Skin of body (tissue), 1 donor: ENCODE measurements at regions not wholly inside any gene's neighbourhood (a gene's known extent, or its start where the extent isn't known, plus 50 kb on each side); places are given as distances from the start of the nearest gene placed in this dataset.
"Not testable (repeated sequence)": the region's sequence is repeated elsewhere in the genome, so short reads cannot be mapped to it uniquely, and the experiment has no call there.

Source experiments
- DNase-seq: peaks from one replicate; lab custom pipeline; 2025; lab: John Stamatoyannopoulos, UW

GRCh38 chr7:24130631-24131030 lies 153.4 kb upstream of the NPY start:
- no peak for DNase-seq

DNA sequence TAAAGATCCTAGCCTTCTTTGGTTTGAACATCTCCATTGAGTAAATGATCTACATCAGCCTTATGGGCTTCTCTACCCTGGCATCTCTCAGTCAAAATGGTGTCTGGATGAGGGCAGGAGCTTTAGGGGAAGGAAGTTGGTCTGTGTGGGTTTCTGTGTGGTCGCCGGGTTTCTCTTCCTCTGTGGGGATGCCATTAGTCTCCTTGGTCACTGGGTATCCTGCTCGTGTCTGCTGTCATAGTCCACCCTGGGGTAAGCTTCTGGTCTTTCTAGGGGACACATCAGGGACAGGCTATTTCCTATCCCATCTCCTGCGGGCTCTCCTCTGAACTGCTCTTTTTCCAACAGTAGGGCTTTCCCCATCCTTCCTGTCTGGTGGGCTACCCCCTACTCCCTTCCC lies 150.3 kb upstream of the NPY start:
- no peak for DNase-seq

- no peak for DNase-seq
These were observed 149.5 kb upstream of the NPY start for GRCh38 chr7:24134535-24134934.

DNA sequence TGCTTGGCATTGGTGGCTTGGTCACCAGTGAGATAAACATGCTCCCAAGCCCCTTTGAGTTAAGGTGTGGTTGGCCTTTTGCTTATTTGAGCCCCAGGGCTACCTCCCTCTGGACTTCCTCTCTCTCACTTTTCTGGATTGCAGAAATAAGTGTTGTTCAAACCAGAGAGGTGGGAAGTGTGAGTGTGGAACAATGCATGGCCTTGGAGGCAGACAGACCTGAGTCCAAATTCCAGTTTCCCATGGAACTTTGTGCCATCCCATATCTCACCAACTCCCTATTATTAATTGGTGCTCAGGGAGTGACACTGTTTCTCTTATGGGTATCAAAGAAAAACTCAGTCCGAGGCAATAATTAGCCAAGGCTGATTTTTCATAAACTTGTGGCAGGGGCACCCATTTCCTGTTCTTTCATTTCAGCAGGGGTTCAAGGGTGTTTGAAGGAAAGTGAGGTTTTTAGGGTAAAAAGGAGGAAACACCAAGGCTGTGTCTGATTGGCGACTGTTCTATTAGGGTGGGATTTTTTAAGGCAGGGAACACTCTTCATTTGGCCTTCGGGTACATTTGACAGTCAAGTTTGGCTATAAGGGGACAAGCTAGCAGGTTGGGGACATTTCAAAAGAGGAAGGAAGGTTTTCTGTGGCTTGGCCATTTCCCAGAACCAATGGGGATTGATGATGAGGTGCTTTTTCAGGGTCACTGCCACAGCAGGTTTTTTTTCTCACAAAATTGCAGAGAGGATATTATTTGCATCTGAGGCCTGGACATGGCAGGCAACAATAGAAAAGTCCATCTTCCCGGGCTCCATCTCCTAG lies 148.8 kb upstream of the NPY start:
- no peak for DNase-seq

GRCh38 chr7:24137338-24137737 lies 146.7 kb upstream of the NPY start:
- no peak for DNase-seq

DNA sequence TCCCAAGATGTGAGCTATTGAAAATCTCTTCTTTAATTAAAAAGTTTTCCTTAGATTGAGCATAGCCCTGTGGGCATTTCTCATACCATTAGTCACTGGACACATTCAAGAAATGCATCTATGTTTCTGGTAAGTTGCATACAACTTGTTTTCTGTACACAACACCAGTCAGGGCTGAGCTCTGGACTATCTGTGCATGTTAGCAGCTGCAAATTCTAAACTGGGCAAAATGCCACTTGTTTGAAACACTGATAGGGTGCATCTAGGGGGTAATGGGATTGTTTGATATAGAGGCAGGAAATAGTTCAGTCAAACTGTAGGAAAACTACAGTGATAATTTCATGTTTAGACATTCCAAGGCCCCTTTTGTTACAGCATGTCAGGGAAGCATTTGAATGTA lies 145.6 kb upstream of the NPY start:
- DNase-seq = no peak

DNA sequence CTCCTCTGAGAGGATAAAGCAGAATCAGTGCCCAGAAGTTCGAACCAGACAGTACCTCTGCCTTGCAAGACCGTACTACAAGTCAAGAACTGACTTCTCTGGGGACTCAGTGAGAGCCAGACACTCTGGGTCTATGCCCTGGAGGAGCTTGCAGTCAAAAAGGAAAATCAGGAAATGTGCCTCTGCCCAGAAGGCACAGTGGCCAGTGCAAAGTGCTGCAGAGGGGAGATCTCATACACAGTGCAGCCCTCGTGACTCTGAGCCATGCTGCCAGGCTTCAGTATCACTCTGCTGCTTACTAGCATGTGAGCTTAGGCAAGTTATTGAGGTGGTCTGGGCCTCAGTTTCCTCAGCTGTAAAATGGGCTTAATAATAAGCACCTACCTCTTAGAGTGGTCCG lies 144.0 kb upstream of the NPY start:
- DNase-seq = no peak

DNA sequence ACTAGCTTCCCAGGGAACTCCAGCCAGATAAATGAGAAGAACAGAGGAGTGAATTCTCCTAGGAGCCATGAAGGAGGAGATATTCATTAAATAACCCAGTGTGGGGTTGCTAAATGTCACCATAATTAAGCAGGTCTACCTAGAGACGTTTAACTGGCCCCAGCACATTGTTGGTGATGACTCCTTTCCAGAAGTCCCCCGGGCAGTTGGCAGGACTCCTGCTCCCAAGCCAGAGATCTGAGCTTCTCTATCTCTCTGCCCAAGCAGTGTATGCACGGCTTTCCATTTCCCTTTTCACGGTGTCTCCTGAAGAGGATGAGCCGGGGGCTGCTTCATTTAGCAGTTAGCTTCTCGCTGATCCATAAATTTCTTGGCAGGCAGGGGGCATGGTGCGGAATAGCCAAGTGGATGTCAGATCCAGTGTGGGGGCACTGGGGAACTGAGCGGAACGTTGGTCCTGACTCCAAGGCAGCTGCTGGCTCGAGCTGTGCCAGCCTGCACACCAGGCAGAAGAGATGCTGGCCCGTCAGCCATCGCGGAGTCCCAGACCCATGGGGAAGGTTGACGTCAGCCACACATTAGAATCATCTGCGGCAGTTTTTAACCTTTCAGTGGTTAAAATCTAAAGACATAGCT lies 142.0 kb upstream of the NPY start:
- DNase-seq = no peak

DNA sequence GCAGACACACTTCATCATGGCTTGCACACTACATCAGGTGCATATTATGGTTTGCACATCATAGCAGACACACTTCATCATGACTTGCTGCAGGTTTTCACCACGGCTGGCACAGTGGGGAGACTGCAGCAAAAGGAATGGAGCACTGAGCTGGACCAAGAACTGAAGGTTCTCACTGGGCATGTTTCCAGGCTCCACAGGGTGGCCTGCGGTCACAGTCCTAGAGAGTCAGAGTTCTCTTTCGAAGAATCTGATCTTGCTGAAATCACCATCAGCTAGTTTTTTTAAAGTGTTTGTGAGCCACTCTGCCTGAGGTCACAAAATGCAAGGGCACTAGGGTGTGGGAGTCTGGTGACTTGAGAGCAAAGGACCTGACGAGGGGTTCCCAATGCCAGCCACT lies 140.4 kb upstream of the NPY start:
- no peak for DNase-seq

GRCh38 chr7:24151944-24152343 lies 132.0 kb upstream of the NPY start:
- DNase-seq = no peak

- no peak for DNase-seq
These were observed 131.6 kb upstream of the NPY start for GRCh38 chr7:24152356-24152755.

- no peak for DNase-seq
These were observed 131.0 kb upstream of the NPY start for GRCh38 chr7:24152877-24153472.

DNA sequence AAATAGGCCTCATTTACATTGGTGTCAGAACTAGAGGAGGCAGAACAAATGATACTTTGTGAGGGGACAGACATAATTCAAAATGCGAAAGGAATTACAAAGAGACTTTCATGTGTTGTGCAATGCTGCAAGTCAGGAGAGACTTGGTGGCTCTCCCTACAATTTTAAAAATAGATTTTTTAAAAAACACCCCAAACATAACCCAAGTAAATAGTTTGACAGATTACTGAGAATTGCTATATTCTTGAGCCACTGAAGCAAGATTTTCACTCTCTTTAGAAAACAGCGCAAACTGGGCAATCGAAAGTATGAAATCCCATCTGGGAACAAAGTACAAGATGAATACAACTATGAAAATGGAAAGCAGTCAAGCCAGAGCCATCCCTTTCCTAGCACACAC lies 126.3 kb upstream of the NPY start:
- no peak for DNase-seq

GRCh38 chr7:24158975-24159374 lies 125.0 kb upstream of the NPY start:
- peak; percentile 31 for DNase-seq

DNA sequence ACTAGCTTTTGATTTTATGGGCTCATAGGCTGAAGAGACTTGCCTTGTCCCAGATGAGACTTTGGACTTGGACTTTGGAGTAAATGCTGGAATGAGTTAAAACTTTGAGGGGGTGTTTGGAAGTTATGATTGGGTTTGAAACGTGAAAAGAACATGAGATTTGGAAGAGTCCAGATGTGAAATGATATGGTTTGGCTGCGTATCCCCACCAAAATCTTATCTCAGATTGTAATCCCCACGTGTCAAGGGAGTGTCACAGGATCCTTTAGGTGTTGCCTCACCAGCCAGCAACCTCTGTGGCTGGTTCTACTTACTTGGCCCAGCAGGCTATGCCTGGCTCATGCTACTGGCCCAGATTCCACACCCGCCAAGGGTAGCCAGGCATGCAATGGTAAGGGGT lies 119.6 kb upstream of the NPY start:
- no peak for DNase-seq

DNA sequence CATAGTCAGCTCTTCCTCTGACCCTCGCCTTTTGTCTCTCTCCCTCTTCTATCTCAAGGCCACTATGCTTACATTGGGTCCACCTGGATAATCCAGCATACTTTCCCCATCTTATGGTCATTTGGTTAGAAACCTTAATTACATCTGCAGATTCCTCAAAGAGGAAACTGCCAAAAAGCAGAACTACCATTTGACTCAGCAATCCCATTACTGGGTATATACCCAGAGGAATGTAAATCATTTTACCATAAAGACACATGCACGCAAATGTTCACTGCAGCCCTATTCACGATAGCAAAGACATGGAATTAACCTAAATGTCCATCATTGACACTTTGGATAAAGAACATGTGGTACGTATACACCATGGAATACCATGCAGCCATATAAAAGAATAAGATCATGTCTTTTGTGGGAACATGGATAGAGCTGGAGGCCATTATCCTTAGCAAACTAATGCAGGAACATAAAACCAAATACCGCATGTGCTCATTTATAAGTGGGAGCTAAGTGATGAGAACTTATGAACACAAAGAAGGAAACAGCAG lies 114.8 kb upstream of the NPY start:
- DNase-seq = no peak

- not testable (repeated sequence) for DNase-seq
These were observed 112.0 kb upstream of the NPY start for GRCh38 chr7:24171951-24172350.

GRCh38 chr7:24172856-24173255 lies 111.1 kb upstream of the NPY start:
- DNase-seq = no peak

DNA sequence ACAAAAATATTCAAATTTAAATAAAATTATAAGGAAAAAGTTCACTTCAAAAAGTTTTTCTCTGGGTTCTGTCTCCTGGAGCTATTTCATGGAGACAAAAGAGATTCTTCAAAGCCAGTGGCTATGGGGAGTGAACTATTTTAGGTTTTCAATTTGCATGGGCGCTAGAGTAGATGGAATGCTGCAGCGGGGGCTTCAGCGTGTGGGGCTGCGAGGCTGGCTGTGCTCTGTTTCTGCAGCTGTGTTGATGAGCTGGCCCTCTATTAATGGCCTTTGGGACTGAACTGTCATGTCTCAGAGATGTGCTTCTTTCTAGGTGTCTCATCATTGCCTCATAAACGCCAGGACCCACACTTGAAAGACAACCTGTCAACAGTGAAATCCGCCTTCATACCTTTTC lies 108.4 kb upstream of the NPY start:
- no peak for DNase-seq

DNA sequence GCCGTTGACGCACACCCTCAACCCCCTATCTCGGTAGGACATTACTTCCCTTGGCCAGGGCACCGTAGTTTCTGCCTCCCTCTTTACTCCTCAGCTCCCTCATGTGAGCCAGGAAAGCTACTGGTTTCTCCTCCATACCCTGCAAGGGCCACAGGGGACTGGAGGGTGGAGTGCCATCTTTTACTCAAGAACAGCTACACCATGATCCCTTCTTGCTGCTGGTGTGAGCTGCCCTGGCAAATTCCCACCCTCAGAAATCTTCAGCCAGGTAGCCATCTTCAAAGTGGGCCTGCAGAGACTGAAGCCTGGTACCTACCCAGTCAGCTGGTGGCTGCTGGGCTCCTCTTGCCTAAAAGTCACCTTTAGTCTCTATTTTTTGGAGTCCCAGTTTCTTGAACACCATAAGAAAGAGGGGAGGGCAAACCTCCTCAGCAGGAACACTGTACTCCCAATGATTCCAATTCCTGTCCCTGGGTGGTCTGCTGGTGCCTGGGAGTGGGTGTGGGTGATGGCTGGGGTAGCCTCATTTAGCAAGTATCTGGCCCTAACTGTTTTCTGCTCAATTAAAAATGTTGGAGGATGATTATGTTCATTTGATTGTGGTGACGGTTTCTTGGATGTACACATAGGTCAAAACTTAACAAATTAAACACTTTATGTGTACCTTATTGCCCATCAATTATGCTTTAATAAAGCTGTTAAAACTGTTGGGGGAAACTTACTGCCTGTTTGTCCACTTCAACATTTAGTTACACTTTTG lies 105.0 kb upstream of the NPY start:
- no peak for DNase-seq

DNA sequence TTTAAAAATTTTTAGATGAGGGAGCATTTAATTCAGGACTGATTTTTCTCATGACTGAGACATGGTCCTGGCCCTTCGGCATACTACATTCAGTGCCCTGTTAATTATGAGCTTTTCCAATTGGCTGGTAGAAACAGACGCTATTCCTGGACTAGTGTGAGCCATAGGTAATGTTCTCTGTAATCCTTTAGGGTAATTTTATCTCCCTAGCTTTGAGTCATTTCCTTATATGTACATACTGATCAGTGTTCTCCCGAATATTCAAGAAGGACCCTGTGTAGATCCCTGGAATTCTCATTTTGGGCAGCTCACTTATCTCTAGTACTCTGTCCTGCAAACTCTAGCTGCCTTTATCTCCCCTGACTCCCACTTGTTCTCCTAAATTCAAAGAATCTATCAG lies 92.6 kb upstream of the NPY start:
- no peak for DNase-seq

DNA sequence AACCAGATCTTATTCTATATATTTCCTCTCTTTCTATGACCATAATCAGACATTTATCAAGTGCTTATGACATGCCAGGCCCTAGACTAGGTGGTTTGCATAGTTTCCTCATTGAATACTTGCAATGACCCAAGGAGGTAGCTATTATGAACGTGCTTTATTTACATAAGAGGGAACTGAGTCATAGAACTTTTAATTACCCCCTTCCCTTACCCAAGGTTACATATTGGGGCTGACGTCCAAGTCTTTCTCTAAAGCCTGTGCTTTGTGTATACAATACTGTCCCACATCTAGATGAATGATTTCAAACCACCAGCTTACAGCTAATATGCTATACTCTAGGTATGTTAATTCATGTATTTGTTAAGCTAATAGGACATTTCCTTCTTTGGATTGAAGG lies 91.9 kb upstream of the NPY start:
- DNase-seq = no peak
